PC-3 (cell line): ENCODE measurements at regions not wholly inside any gene's neighbourhood (a gene's known extent, or its start where the extent isn't known, plus 50 kb on each side); places are given as distances from the start of the nearest gene placed in this dataset.

Source experiments
- ATAC-seq: fragments of 200-7000 bp; cut with Tn5 transposase; 2 replicates; pipeline ENCODE4 v1.9.1; 2020; ENCODE audit warnings: mild to moderate bottlenecking, moderate library complexity
- BruUV-seq: library from RNA; stranded (reverse); fragments of 400-500 nt; replicated peaks from 2 replicates; lab custom pipeline; 2021; lab: Mats Ljungman, UMichigan
- CTCF ChIA-PET: fragments of 300-600 bp; sonication (Branson Sonifier 250); formaldehyde crosslinking; loops from one replicate; lab custom pipeline; 2022; ENCODE audit warnings: antibody characterized with exemption; lab: Charles Lee
- POLR2A ChIA-PET: fragments of 300-600 bp; sonication (Branson Sonifier 250); formaldehyde crosslinking; loops from one replicate; lab custom pipeline; 2022; ENCODE audit warnings: antibody characterized with exemption; ENCODE audit not compliant: unreplicated experiment; lab: Charles Lee
- DNase-seq: peaks from one replicate; pipeline ENCODE4 v3.0.0-alpha.2; 2015
- H2AFZ ChIP-seq: fragments of 300-600 bp; sonication (generic); 2 replicates; pipeline ENCODE4 v1.6.0; 2016; ENCODE audit warnings: antibody characterized with exemption, low read length
- H3F3A ChIP-seq: fragments of 300-600 bp; sonication (generic); one replicate; pipeline ENCODE4 v1.6.0; 2017; ENCODE audit warnings: antibody characterized with exemption, low read length, control low read depth, mild to moderate bottlenecking; ENCODE audit not compliant: unreplicated experiment
- H3K27ac ChIP-seq: fragments of 300-600 bp; sonication (generic); 2 replicates; pipeline ENCODE4 v1.5.1; 2016; ENCODE audit warnings: mild to moderate bottlenecking, low read length
- H3K27me3 ChIP-seq: fragments of 300-600 bp; sonication (generic); 2 replicates; pipeline ENCODE4 v1.6.1; 2016; ENCODE audit warnings: low read length, mixed read lengths
- H3K36me3 ChIP-seq: fragments of 300-600 bp; sonication (generic); 2 replicates; pipeline ENCODE4 v1.6.1; 2016; ENCODE audit warnings: low read depth, mixed run types, low read length, mixed read lengths
- H3K4me1 ChIP-seq: fragments of 300-600 bp; sonication (generic); 2 replicates; pipeline ENCODE4 v1.5.1; 2016; ENCODE audit warnings: low read length; ENCODE audit not compliant: insufficient read depth
- H3K4me2 ChIP-seq: fragments of 300-600 bp; sonication (generic); 2 replicates; pipeline ENCODE4 v1.6.0; 2016; ENCODE audit warnings: low read length
- H3K4me3 ChIP-seq: fragments of 300-600 bp; sonication (generic); 2 replicates; pipeline ENCODE4 v1.5.1; 2016; ENCODE audit warnings: mild to moderate bottlenecking, low read length, mixed read lengths
- H3K79me2 ChIP-seq: fragments of 300-600 bp; sonication (generic); 2 replicates; pipeline ENCODE4 v1.6.1; 2017; ENCODE audit warnings: low read length, mixed read lengths
- H3K9ac ChIP-seq: fragments of 300-600 bp; sonication (generic); 2 replicates; pipeline ENCODE4 v1.6.0; 2016; ENCODE audit warnings: mild to moderate bottlenecking, low read length
- H3K9me2 ChIP-seq: fragments of 300-600 bp; sonication (generic); replicated peaks from 2 replicates; pipeline ENCODE4 v1.6.1; 2016; ENCODE audit warnings: mixed run types, low read length, mixed read lengths
- H3K9me3 ChIP-seq: fragments of 300-600 bp; sonication (generic); 2 replicates; pipeline ENCODE4 v1.6.1; 2016; ENCODE audit warnings: low read length, mixed read lengths
- H4K20me1 ChIP-seq: fragments of 300-600 bp; sonication (generic); 2 replicates; pipeline ENCODE4 v1.6.1; 2016; ENCODE audit warnings: low read length, mixed read lengths
- CTCF ChIP-seq: fragments of 300-600 bp; sonication (generic); conservative IDR thresholded peaks from 2 replicates; pipeline ENCODE4 v1.5.1; 2017; ENCODE audit warnings: antibody characterized with exemption, low read depth, mild to moderate bottlenecking, low read length
- EZH2 ChIP-seq: fragments of 300-600 bp; sonication (generic); IDR thresholded peaks from one replicate; pipeline ENCODE4 v1.6.1; 2017; ENCODE audit warnings: antibody characterized with exemption, mild to moderate bottlenecking, low read length; ENCODE audit not compliant: unreplicated experiment
- EZH2phosphoT487 ChIP-seq: fragments of 300-600 bp; sonication (generic); IDR thresholded peaks from 2 replicates; pipeline ENCODE4 v1.6.1; 2018; ENCODE audit warnings: mild to moderate bottlenecking, antibody characterized with exemption, low read length, borderline replicate concordance
- intact Hi-C: fragments of 100-400 bp; cut with micrococcal nuclease; formaldehyde crosslinking; loops from 2 replicates; pipeline ENCODE4 v1.9.0; 2023

DNA sequence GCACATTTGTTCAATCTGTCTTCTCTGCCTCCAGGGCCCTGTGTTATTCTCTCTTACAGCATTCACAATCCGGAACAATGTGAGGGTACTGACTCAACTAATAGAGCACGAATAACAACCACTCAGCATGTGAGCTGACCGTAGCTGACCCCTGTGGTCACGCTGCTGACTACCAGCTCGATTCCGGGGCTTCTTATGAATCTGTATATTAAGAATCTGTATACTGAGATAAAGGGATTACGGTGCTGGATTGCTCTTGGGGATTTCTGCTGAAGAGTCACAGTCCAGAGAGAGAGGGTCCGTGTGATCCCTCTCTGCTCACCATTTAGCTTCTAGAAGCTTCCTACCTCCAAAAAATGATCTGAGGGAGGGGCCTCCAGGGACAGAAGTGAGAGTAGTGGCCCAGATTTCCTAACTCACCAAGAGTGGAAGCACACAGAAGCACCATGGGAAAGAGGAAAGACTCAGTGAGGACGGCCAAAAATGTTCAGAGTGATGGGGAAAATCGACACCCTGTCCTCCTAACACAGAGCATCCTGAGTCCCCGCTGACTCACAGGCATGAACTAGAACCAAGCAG lies 156.2 kb downstream of the THBS2 start:
- no peak for ATAC-seq
- Histone ChIP-seq H3K9ac (no peak overlapping the region), H3K79me2 (no peaks in the 10 kb centered on the region), H3K9me3 (no peaks in the 10 kb centered on the region), H2AFZ (no peak overlapping the region), H3K27ac (no peak overlapping the region), H3K4me1 (0 out of 2 replicates have a peak, but pooled peaks cover 3% of the 10 kb centered on the region), H3K36me3 (no peaks in the 10 kb centered on the region), H4K20me1 (no peaks in the 10 kb centered on the region), H3K9me2 (no peaks in the 10 kb centered on the region), H3K4me3 (no peak overlapping the region), H3F3A (no peaks in the 10 kb centered on the region), H3K27me3 (no peaks in the 10 kb centered on the region), H3K4me2 (no peak overlapping the region)
- no TSS peak for BruUV-seq
- intact Hi-C loops: no loop called here
- peak; percentile 58 for DNase-seq
- ChIA-PET POLR2A (no interaction called here), CTCF (no interaction called here)
- TF ChIP-seq EZH2phosphoT487: no peak
- no peak for TF ChIP-seq CTCF
- TF ChIP-seq EZH2: no peak

DNA sequence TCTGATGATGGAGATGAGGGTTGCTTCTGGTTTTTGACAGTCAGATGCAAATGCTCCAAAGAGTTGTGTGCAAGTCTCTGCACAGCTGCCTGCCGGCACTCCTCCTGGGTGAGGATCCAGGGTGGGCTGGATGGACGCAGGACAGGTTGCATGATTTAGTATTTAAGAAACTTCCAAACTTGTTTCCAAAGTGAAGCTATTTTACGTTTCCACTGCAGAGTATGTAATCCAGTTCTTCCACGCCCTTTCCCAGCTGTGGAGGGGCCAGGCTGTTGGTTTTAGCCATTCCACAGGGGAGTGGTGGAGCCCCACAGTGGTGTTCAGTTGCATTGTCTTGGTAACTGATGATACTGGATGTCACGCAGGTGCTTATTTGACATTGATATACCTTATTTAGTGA lies 157.3 kb downstream of the THBS2 start:
- 0 out of 2 replicates have a peak, but pooled peaks cover 3% of the 10 kb centered on the region for H3K4me1 ChIP-seq
- intact Hi-C loops: no loop called here
- H3K36me3 ChIP-seq: no peaks in the 10 kb centered on the region
- H3K9ac ChIP-seq: no peak overlapping the region
- H3K4me2 ChIP-seq: no peak overlapping the region
- H3K9me2 ChIP-seq: no peaks in the 10 kb centered on the region
- no peak overlapping the region for H3K27ac ChIP-seq
- no peak overlapping the region for H2AFZ ChIP-seq
- CTCF ChIA-PET: no interaction called here
- H3K27me3 ChIP-seq: no peaks in the 10 kb centered on the region
- H3K4me3 ChIP-seq: no peak overlapping the region
- no TSS peak for BruUV-seq
- no peaks in the 10 kb centered on the region for H3K79me2 ChIP-seq
- no peak for ATAC-seq
- DNase-seq: no peak
- POLR2A ChIA-PET: no interaction called here
- no peaks in the 10 kb centered on the region for H3F3A ChIP-seq
- no peaks in the 10 kb centered on the region for H4K20me1 ChIP-seq
- TF ChIP-seq CTCF (no peak), EZH2phosphoT487 (no peak), EZH2 (no peak)
- H3K9me3 ChIP-seq: no peaks in the 10 kb centered on the region

DNA sequence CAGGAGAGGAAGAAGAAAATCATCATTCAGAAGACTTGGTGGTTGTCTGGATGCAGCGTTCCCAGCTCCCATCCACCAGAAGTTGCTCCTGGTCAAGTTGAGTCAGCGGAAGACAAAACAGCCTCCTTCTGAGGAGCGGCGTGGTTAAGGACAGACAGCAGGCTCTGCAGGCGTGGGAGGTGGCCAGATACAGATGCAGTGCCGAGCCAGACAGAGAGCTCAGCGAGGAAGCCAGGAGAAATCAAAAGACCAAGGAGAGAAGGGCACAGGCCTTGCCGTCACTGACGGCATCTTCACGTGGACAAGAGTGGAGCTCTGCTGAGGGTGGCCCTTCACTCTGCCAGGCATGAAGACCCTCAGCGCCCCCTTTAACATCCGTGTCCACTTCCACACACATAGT lies 158.5 kb downstream of the THBS2 start:
- Histone ChIP-seq H3K9me2 (no peaks in the 10 kb centered on the region), H3K27me3 (no peaks in the 10 kb centered on the region), H3K4me1 (0 out of 2 replicates have a peak, but pooled peaks cover 3% of the 10 kb centered on the region), H3K4me2 (no peak overlapping the region), H3K4me3 (no peak overlapping the region), H2AFZ (no peak overlapping the region), H3K9ac (no peak overlapping the region), H3K79me2 (no peaks in the 10 kb centered on the region), H4K20me1 (no peaks in the 10 kb centered on the region), H3F3A (no peaks in the 10 kb centered on the region), H3K9me3 (no peaks in the 10 kb centered on the region), H3K27ac (no peak overlapping the region), H3K36me3 (no peaks in the 10 kb centered on the region)
- DNase-seq (no peak), ATAC-seq (no peak)
- POLR2A ChIA-PET: no interaction called here
- TF ChIP-seq CTCF: no peak
- no peak for TF ChIP-seq EZH2
- TF ChIP-seq EZH2phosphoT487: no peak
- intact Hi-C loops: no loop called here
- BruUV-seq: no TSS peak
- CTCF ChIA-PET: no interaction called here
